ENCODE measurements at regions not wholly inside any gene's neighbourhood (a gene's known extent, or its start where the extent isn't known, plus 50 kb on each side); places are given as distances from the start of the nearest gene placed in this dataset.
A peak's percentile ranks its signal among the peaks of the same experiment; 100 is the strongest.

DNA sequence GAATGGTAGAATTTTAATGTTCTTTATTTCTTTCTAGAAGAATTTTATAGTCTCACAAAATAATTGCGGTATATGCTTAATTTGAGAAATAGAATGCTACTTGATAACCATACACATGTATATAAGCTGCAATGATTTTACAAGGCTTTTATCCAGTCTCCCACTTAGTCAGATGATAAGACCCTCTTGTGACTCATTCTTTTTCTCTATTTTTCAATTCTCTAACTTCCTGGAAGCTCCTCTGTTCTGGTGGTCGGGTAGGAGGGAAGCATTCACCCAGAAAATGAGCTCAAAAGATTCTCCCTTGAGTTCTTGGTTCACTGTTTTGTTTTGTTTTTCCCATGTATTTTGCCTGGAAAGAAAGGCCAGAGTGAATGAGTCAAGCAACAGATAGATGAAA lies 546.6 kb downstream of the INHBA start:
- DNase-seq (ENCODE audit: insufficient read length, low spot score) (no peak), FAIRE-seq (no peak)

DNA sequence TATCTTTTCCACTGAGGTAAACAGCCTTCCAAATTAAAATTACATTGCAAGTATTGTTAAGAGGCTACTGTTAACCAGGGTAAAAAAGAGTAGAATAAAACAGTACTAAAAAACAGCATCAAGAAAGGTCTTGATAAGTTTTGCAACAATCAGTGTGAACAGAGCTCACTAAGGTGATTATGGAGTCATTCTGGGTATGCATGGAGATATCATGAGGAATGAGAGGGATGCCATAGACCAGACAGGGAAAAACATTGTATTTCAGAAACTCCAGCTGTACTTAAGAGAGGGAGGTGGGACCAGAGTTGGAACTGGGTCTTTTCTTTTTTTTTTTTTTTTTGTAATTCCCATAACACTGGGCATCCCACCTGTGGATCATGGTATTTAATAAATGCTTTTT lies 549.6 kb downstream of the INHBA start:
- no peak for FAIRE-seq

GRCh38 chr7:41152179-41152678 lies 550.7 kb downstream of the INHBA start:
- FAIRE-seq (no peak), DNase-seq (ENCODE audit: insufficient read length, low spot score) (no peak)

More for the DNA sequence above, 549.6 kb downstream of the INHBA start:
- no peak for DNase-seq (ENCODE audit: insufficient read length, low spot score)

DNA sequence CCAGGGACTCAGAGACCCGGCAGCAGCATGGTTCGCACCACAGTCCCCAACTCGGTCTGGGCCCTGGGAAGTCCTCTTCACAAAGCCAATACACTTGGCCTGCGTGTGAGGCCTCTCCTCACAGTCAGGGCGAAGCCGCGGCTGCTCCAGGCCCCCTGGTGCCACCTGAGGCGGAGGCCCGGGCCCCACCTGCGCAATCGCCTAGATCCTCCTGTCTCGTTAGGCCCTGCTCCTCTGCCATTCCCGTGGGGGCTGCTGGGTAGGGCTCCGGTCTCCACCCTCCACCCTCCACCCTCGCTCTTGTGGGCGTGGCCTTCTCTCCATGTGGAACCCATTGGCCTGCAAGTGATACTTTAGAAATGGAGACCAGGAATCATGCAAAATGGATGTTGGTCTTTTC lies 553.3 kb downstream of the INHBA start:
- FAIRE-seq (no peak), DNase-seq (ENCODE audit: insufficient read length, low spot score) (no peak)

DNA sequence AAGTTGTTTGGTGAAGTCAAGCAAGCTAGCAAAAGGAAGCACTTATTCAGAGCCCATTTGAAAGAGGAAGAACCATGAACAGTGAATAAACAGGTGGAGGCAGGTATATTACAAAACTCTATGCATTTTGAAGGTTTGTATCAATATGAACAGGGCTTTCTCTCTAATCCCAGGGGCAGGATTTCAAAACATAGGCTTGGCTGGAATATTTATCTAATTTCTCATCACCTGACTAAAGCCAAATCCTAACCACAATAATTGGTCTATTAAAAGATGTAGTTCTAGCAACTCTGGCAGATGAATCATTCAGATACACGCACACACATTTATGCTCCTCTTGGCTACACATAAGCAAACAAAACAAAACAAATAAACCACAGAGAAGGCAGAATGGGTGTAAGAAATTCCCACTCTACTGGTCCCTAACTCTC lies 554.4 kb downstream of the INHBA start:
- DNase-seq (ENCODE audit: insufficient read length, low spot score) (no peak), FAIRE-seq (no peak)

GRCh38 chr7:41147606-41148485 lies 555.0 kb downstream of the INHBA start:
- no peak for DNase-seq (ENCODE audit: insufficient read length, low spot score)

DNA sequence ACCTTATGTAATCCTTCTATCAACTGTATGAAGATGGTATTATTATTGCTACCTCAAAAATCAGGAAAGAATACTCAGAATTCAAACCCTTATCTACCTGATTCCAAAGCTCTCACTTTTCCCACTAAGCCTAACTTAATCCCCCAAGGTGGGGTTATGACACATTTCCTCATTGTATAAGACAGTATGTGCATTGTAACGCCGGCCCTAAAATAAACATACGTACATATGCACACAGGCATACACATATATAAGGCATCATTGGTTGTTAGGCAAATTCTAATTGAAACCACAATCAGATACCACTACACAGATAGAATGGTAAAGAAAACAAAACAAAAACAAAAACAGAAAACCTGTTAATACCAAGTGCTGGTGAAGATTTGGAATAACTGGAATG lies 556.5 kb downstream of the INHBA start:
- DNase-seq (ENCODE audit: insufficient read length, low spot score) (no peak), FAIRE-seq (no peak)

More at GRCh38 chr7:41147606-41148485, 555.0 kb downstream of the INHBA start:
- FAIRE-seq: no peak

- FAIRE-seq (no peak), DNase-seq (ENCODE audit: insufficient read length, low spot score) (no peak)
Measured at GRCh38 chr7:41145656-41146055, 557.2 kb downstream of the INHBA start.

GRCh38 chr7:41142904-41143473 lies 559.9 kb downstream of the INHBA start:
- FAIRE-seq: no peak

GRCh38 chr7:41139789-41140188 lies 563.1 kb downstream of the INHBA start:
- FAIRE-seq: no peak
- no peak for DNase-seq (ENCODE audit: insufficient read length, low spot score)

More at GRCh38 chr7:41142904-41143473, 559.9 kb downstream of the INHBA start:
- no peak for DNase-seq (ENCODE audit: insufficient read length, low spot score)

- FAIRE-seq (no peak), DNase-seq (ENCODE audit: insufficient read length, low spot score) (no peak)
Measured at GRCh38 chr7:41136551-41136950, 566.3 kb downstream of the INHBA start.

DNA sequence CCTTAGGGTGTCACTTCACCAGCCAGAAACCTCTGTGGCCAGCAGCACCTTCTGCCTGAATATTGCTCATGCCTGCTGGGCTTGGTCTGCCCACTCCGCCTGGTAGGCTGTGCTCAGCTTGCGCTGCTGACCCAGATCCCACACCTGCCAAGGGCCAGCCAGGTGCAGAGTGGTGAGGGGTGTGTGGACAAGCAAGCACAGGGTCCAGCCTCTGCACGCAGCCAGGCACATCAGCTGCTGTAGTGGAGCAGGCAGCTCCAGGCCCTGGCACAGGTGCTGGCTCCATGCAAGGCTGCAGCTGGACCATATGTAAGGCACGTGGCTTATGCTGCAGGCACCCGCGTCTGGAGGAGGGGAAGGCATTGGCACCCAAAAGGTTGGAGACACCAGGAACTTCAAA lies 567.4 kb downstream of the INHBA start:
- no peak for FAIRE-seq
- DNase-seq (ENCODE audit: insufficient read length, low spot score): no peak

DNA sequence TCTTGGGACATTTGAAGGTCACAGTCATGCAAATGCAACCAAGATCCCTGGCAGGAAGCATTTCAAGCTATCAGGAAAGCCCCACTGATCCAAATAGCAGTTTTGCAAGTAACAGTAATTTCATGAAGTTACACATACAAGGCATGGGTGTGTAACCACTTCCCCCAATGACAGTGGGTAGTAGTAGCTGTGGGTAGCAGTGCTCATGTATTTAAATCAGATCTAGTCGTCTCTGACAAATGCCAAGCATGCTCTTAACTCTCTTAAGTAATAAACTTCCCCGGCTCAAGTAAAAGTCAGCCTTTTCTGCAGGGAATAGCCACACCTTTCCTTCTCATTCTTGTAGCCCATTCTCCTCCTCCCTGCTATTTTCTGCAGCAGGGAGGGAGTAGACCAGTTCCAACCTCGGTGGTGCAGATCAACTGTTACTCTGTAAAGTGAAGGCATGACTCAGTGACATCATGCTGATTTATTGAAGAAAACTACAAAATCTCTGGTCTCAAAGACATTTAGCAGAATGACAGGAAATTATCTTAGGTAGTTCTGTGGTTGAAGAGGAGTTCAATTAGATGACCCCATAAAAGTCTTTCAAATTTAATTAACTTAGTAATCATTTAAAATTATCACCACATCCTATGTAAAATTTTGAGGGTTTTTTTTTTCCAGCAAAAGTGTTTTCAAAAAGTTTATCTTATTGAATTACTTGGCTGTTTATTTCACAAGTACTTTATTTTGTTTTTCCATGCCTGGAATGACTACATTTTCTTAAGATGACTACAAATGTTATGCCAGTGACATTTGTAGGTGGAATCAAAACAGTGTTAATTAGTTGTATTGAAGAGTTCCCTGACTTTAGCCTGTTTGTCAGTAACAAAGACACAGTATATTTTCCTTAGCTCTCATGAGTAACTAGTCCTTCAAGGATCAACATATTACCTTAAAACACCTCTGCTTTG lies 568.3 kb downstream of the INHBA start:
- peak; percentile 42 for FAIRE-seq

GRCh38 chr7:41133690-41134299 lies 569.1 kb downstream of the INHBA start:
- no peak for FAIRE-seq
- DNase-seq (ENCODE audit: insufficient read length, low spot score): no peak

More for the DNA sequence above, 568.3 kb downstream of the INHBA start:
- DNase-seq (ENCODE audit: insufficient read length, low spot score): no peak

- FAIRE-seq (no peak), DNase-seq (ENCODE audit: insufficient read length, low spot score) (no peak)
Measured at GRCh38 chr7:41131956-41132355, 570.9 kb downstream of the INHBA start.

- no peak for FAIRE-seq
- no peak for DNase-seq (ENCODE audit: insufficient read length, low spot score)
Measured at GRCh38 chr7:41130561-41131236, 572.2 kb downstream of the INHBA start.

- FAIRE-seq (no peak), DNase-seq (ENCODE audit: insufficient read length, low spot score) (no peak)
Measured at GRCh38 chr7:41130086-41130485, 572.8 kb downstream of the INHBA start.

DNA sequence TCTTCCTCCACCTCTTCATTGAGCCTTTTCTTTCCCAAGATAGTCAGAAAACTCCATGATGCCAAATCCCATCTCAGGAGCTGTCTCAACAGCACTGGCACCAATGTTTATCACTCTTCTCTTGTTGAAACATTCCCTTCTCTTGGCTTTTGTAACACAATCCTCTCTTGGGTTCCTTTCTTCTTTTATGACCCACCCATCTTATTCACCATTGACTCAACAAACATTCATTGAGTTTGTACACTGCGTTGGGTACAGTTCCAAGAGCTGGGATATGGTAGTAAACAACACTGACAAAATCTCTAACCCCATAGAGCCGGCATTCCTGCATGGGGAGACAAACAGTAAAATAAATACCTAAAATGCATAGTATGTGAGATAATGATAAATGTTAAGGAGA lies 577.5 kb downstream of the INHBA start:
- DNase-seq (ENCODE audit: insufficient read length, low spot score) (no peak), FAIRE-seq (no peak)

GRCh38 chr7:41122256-41122987 lies 580.5 kb downstream of the INHBA start:
- DNase-seq (ENCODE audit: insufficient read length, low spot score) (no peak), FAIRE-seq (no peak)
